Cardiac muscle cell (in vitro differentiated cells and primary cell): ENCODE measurements at regions not wholly inside any gene's neighbourhood (a gene's known extent, or its start where the extent isn't known, plus 50 kb on each side); places are given as distances from the start of the nearest gene placed in this dataset.

Experiments
- DNase-seq, 2 donors: peaks; one replicate each; pipeline versions ENCODE4 v3.0.0 to v3.0.0-alpha.2; 2010 to 2017; ENCODE audit warnings: low read depth in 1 of 2, low spot score in 1 of 2
- H3K27ac ChIP-seq: fragments of 200-600 bp; sonication (generic); 2 replicates; pipeline ENCODE4 v1.5.1; 2016
- H3K27me3 ChIP-seq: fragments of 200-600 bp; sonication (generic); 2 replicates; pipeline ENCODE4 v1.6.0; 2016; ENCODE audit warnings: control low read depth
- H3K36me3 ChIP-seq: fragments of 200-600 bp; sonication (generic); 2 replicates; pipeline ENCODE4 v1.5.1; 2016; ENCODE audit warnings: control low read depth
- H3K4me1 ChIP-seq: fragments of 200-600 bp; sonication (generic); 2 replicates; pipeline ENCODE4 v1.8.1; 2017; ENCODE audit warnings: low read depth, mild to moderate bottlenecking, mixed run types
- H3K4me3 ChIP-seq: fragments of 200-600 bp; sonication (generic); 2 replicates; pipeline ENCODE4 v1.5.1; 2016; ENCODE audit warnings: mild to moderate bottlenecking
- H3K9me3 ChIP-seq: fragments of 200-600 bp; sonication (generic); 2 replicates; pipeline ENCODE4 v1.5.1; 2017; ENCODE audit warnings: low read depth, mild to moderate bottlenecking, control low read depth
- CTCF ChIP-seq: IDR thresholded peaks from 2 replicates; pipeline ENCODE4 v1.5.1; 2012; ENCODE audit warnings: low read depth, mild to moderate bottlenecking, low read length

GRCh38 chr19:31897292-31897691, 448.1 kb upstream of the ZNF507 start:
- no peak for DNase-seq
- H3K4me1 ChIP-seq, result no peaks in the 10 kb centered on the region
- H3K36me3 ChIP-seq, result no peaks in the 10 kb centered on the region
- H3K4me3 ChIP-seq, result no peak overlapping the region
- H3K27ac ChIP-seq, result no peak overlapping the region
- no peak for TF ChIP-seq CTCF
- H3K27me3 ChIP-seq, result no peaks in the 10 kb centered on the region
- H3K9me3 ChIP-seq, result no peaks in the 10 kb centered on the region

GRCh38 chr19:31900991-31901390, 444.4 kb upstream of the ZNF507 start:
- DNase-seq, result no peak
- Histone ChIP-seq H3K27ac (no peak overlapping the region), H3K36me3 (no peaks in the 10 kb centered on the region), H3K4me3 (no peak overlapping the region), H3K4me1 (no peaks in the 10 kb centered on the region), H3K27me3 (no peaks in the 10 kb centered on the region), H3K9me3 (no peaks in the 10 kb centered on the region)
- TF ChIP-seq CTCF, result no peak

- Histone ChIP-seq H3K4me3 (no peak overlapping the region), H3K9me3 (no peaks in the 10 kb centered on the region), H3K27ac (no peak overlapping the region), H3K36me3 (no peaks in the 10 kb centered on the region), H3K4me1 (no peaks in the 10 kb centered on the region), H3K27me3 (no peaks in the 10 kb centered on the region)
- no peak for TF ChIP-seq CTCF
- DNase-seq, result no peak
Observed at GRCh38 chr19:31902821-31903220, 442.6 kb upstream of the ZNF507 start.

GRCh38 chr19:31903979-31904378, 441.4 kb upstream of the ZNF507 start:
- H3K9me3 ChIP-seq, result no peaks in the 10 kb centered on the region
- no peaks in the 10 kb centered on the region for H3K4me1 ChIP-seq
- no peak overlapping the region for H3K4me3 ChIP-seq
- no peak for TF ChIP-seq CTCF
- H3K36me3 ChIP-seq, result no peaks in the 10 kb centered on the region
- no peak overlapping the region for H3K27ac ChIP-seq
- DNase-seq, result peak in 1 of 2 donors; percentile 23
- no peaks in the 10 kb centered on the region for H3K27me3 ChIP-seq

- Histone ChIP-seq H3K27ac (no peak overlapping the region), H3K4me1 (no peaks in the 10 kb centered on the region), H3K36me3 (no peaks in the 10 kb centered on the region), H3K9me3 (no peaks in the 10 kb centered on the region), H3K27me3 (no peaks in the 10 kb centered on the region), H3K4me3 (no peak overlapping the region)
- DNase-seq, result peak in 1 of 2 donors; percentile 62
- no peak for TF ChIP-seq CTCF
Observed at GRCh38 chr19:31906111-31906871, 439.1 kb upstream of the ZNF507 start.
